ENCODE measurements at regions not wholly inside any gene's neighbourhood (a gene's known extent, or its start where the extent isn't known, plus 50 kb on each side); places are given as distances from the start of the nearest gene placed in this dataset.

GRCh38 chr4:114535725-114536124 lies 62.9 kb upstream of the UGT8 start:
- TF ChIP-seq, protein P1, sequence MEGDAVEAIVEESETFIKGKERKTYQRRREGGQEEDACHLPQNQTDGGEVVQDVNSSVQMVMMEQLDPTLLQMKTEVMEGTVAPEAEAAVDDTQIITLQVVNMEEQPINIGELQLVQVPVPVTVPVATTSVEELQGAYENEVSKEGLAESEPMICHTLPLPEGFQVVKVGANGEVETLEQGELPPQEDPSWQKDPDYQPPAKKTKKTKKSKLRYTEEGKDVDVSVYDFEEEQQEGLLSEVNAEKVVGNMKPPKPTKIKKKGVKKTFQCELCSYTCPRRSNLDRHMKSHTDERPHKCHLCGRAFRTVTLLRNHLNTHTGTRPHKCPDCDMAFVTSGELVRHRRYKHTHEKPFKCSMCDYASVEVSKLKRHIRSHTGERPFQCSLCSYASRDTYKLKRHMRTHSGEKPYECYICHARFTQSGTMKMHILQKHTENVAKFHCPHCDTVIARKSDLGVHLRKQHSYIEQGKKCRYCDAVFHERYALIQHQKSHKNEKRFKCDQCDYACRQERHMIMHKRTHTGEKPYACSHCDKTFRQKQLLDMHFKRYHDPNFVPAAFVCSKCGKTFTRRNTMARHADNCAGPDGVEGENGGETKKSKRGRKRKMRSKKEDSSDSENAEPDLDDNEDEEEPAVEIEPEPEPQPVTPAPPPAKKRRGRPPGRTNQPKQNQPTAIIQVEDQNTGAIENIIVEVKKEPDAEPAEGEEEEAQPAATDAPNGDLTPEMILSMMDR (IDR thresholded peaks at IDR 0.05) = no peak
- TF ChIP-seq POLR2A (IDR thresholded peaks at IDR 0.05) = no peak
